Fibroblast of skin of left biceps (primary cell): ENCODE measurements at regions not wholly inside any gene's neighbourhood (a gene's known extent, or its start where the extent isn't known, plus 50 kb on each side); places are given as distances from the start of the nearest gene placed in this dataset.

Source experiments
- DNase-seq, 2 experiments: peaks; one replicate each; pipeline ENCODE4 v3.0.0-alpha.2; 2013; ENCODE audit warnings: low read depth in 2 of 2

- DNase-seq: no peak
Measured at GRCh38 chr5:34483442-34484033, 172.6 kb upstream of the RAI14 start.

GRCh38 chr5:34484216-34484920, 171.8 kb upstream of the RAI14 start:
- no peak for DNase-seq

- no peak for DNase-seq
Measured at GRCh38 chr5:34485768-34486030, 170.4 kb upstream of the RAI14 start.

DNA sequence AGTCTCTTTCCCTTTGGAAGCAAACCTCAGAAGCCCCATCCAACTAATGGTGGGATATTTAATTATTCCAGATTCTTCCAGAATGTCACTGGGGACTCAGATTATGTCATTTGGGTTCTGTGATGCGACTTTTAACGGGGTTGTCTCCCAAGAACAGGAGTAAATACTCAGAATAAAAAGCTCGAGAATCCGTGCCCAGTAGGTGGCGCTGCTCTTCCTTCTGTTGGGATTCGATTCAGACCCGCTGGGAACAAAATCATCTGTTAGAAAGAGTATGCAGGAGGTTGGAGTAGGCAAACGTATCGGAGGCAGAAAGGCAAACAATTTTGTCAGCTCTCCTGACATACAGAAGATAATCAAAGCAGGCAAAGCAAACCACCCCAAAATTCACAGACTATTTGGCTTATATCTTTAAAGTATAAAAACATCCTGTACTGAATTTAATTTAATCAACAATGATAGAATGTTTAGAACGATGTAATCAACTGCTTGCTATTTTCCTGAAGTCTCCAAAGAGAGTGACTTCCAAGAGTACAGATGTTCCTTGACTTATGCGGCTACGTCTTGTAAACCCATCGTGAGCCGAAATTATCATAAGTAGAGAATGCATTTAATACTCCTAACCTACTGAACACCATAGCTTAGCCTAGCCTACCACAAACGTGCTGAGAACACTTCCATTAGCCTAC, 169.8 kb upstream of the RAI14 start:
- DNase-seq: peak; percentile 63 to 67

- DNase-seq: no peak
Measured at GRCh38 chr5:34486849-34487158, 169.3 kb upstream of the RAI14 start.

GRCh38 chr5:34487159-34487879, 168.8 kb upstream of the RAI14 start:
- DNase-seq: peak in 1 of 2 experiments; percentile 53

DNA sequence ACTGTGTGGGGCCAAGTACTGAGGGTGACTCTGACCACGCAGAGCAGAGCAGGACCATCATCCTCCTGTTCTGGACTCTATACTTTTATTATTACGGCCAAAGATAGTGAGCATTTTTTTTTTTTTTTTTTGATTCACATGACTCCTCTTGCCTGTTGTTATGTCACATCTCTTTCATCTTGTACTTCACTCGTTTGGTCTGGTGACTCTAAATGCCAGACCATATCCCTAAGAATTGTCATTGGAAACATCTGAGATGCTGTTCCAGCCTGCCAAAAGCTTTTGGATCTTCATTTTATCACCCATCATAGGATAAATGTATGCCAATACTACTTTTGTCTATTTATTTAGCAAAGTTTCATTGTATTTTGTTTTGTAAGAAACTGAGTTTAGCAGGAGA, 168.2 kb upstream of the RAI14 start:
- DNase-seq: no peak

GRCh38 chr5:34488984-34489383, 167.1 kb upstream of the RAI14 start:
- DNase-seq: no peak

DNA sequence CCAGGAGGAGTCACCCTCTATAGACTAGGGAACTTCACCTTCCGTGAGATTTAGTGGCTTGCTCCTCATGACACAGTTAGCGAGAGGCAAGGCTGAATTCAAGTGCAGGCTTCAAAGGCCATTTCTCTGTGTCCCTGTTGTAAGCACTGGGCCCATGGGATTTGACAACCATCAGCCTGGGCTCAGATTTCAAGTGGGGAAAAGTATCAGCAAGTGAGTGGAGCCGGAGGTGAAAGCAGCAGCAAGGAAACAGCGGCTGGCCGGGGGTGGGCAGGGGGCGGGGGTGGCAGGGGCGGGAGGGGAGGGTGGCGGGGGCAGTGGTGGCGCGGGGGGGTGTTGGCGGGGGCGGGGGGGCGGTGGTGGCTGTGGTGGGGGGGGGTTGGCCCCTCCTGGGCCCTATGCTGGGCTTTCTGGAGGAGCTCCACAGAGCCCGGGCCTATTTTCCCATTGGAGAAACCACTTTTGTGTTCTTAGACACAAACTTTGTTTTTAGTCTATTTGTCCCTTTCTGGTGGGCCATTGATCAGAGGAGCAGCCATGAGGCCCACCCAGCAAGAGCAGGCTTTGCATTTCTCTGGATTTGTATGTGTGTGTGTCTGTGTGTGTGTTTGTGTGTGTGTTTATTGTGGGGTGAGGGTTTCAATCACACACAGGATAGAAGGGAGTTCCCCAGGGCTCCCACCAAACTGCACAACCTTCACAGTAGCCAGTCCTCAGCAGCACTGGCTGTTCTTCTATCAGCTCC, 165.4 kb upstream of the RAI14 start:
- no peak for DNase-seq

DNA sequence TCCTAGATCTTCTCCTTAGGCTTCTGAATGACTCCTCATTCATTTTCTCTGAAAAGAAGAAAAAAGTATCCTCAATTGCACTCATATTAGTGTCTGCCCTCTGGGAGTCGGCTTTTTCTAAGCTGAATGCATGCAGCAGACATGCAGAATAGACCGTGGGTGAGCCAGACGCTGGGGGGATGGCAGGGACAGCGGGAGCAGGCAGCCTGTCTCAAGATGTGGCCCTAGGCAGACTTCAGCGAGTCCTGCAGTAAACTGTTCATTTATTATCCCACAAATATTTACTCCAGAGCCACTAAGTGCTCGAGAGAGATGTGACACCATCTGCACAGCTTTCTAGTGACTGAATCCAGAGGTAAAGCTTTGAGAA, 164.9 kb upstream of the RAI14 start:
- DNase-seq: no peak

DNA sequence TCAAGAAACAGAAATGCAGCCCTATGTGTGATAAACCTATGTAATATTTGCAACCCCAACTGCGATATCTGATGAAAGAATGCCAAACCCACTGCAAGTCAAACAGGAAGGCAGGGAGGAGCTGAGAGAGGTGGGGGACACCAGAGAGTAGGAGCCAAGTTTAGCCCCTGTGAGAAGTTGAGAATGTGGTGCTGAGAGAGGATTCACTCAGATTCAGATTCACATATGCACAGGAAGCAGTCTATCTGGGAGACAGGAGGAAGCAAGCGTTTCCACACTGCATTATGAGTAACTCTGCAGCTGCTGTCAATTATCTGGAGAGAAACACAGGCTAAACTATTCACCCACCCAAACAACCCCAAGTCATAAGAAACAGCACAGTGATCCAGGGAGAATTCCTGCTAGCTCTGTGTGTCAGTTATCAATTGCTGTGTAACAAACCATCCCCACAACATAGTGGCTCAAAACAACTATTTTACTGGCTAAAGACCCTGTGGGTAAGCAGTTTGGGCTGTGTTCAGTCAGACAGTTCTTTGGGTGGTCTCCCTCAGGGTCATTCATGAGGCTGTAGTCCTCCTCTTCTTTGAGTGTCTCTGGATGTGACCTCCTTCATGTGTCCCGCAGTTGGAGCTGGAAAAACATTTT, 161.9 kb upstream of the RAI14 start:
- peak; percentile 84 to 86 for DNase-seq

GRCh38 chr5:34495178-34495577, 160.9 kb upstream of the RAI14 start:
- DNase-seq: no peak

DNA sequence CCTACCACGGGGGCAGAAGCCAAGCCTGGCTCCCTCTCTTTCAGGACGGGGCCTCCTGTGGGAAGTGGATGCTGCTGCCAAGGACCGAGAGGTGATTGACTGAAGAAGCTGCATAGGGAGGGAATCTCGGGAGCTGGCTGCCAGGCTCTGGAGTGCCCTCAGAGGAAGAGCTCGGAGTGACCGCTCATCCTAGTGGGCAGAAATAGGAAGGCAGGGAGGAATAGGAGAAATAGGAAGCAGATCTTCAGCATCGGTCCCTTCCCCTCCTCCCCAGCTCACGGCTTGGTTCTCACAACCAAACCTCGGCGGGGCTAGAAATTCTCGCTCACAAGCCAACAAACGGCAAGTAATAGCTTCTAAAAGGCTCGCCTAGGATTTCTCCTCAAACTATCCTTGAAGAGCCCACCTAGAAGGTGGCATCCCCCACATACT, 159.9 kb upstream of the RAI14 start:
- DNase-seq: no peak

DNA sequence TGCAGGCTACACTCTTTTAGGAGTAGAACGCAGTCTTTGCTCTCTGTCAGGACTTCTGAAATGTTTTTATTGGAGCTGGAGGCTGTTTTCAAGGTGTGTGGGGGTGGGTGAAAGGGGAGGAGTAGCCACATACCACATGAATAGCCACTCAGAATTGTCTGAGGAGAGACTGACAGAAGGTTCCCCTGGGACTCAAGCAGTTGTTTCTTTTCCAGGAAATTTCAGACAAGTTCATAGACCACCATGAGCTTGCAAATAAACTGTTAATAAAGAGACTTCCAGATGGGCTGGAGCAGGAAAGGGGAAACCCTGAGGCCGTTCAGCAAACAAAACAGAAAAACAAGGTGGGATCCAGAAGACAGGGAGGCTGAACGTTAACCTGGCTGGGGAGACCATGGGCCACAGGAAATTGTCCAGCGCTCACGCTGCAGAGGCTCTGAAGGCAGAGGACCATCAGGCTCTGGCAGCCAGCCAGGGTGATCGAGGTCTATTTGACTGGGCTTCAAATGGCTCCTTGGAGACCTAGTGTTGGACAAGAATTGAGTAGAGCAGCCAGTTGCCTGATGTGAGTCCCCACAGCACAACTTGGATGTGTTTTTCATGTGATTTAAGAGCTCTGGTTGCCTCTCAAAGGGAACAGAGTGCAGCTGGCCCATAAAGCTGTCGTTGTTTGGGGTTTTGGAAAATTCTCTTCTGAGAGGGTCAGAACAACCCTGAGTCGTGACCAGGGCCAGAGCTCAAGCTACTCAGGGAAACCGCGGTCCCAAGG, 159.2 kb upstream of the RAI14 start:
- DNase-seq: no peak

GRCh38 chr5:34497470-34497808, 158.7 kb upstream of the RAI14 start:
- no peak for DNase-seq

GRCh38 chr5:34498572-34498971, 157.6 kb upstream of the RAI14 start:
- DNase-seq: no peak

- DNase-seq: peak; percentile 52 to 55
Measured at GRCh38 chr5:34499001-34499734, 157.0 kb upstream of the RAI14 start.

- DNase-seq: no peak
Measured at GRCh38 chr5:34500236-34500847, 155.8 kb upstream of the RAI14 start.

DNA sequence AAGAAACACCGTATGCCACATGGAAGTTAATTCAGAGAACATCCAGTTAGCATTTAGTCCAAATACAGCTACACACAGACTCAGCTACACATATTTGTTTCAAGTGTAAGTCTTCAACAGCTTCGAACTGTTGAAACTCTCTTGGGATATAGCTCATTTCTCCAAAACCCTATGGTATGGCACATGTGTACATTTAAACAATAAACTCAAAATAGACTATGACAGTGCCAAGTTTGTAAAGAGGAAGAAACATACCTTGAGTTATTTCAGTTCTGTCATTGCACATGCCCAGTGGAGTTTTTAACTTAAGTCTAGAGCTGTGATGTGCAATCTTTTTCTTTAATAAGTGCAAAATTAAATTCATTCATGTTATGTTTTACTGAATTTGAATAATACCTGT, 155.1 kb upstream of the RAI14 start:
- DNase-seq: no peak

GRCh38 chr5:34501840-34502239, 154.3 kb upstream of the RAI14 start:
- no peak for DNase-seq
